GM23338 (cell line): ENCODE measurements at regions not wholly inside any gene's neighbourhood (a gene's known extent, or its start where the extent isn't known, plus 50 kb on each side); places are given as distances from the start of the nearest gene placed in this dataset.

ENCODE experiments used
- ATAC-seq: fragments of 200-7000 bp; cut with Tn5 transposase; 3 replicates; pipeline ENCODE4 v1.9.1; 2020
- DNase-seq: peaks from one replicate; pipeline ENCODE4 v3.0.0-alpha.2; 2015; ENCODE audit warnings: low spot score
- H2AFZ ChIP-seq: fragments of 200-600 bp; sonication (generic); 2 replicates; pipeline ENCODE4 v1.8.0; 2016; ENCODE audit warnings: antibody characterized with exemption, mild to moderate bottlenecking, moderate library complexity
- H3F3A ChIP-seq: fragments of 200-600 bp; sonication (generic); replicated peaks from 2 replicates; pipeline ENCODE4 v1.8.0; 2017; ENCODE audit warnings: antibody characterized with exemption, mixed run types, low read depth
- H3K27ac ChIP-seq: fragments of 200-600 bp; sonication (generic); 2 replicates; pipeline ENCODE4 v1.6.1; 2016; ENCODE audit warnings: low read depth
- H3K27me3 ChIP-seq: fragments of 200-600 bp; sonication (generic); 2 replicates; pipeline ENCODE4 v1.8.0; 2016; ENCODE audit warnings: mild to moderate bottlenecking, mixed run types, moderate library complexity; ENCODE audit not compliant: insufficient read depth
- H3K36me3 ChIP-seq: fragments of 200-600 bp; sonication (generic); 2 replicates; pipeline ENCODE4 v1.8.0; 2016; ENCODE audit warnings: mild to moderate bottlenecking; ENCODE audit not compliant: insufficient read depth
- H3K4me1 ChIP-seq: fragments of 200-600 bp; sonication (generic); 2 replicates; pipeline ENCODE4 v1.8.0; 2016; ENCODE audit warnings: mild to moderate bottlenecking, moderate library complexity; ENCODE audit not compliant: insufficient read depth
- H3K4me2 ChIP-seq: fragments of 200-600 bp; sonication (generic); 2 replicates; pipeline ENCODE4 v1.7.1; 2017; ENCODE audit warnings: mixed run types
- H3K4me3 ChIP-seq: fragments of 200-600 bp; sonication (generic); 2 replicates; pipeline ENCODE4 v1.6.1; 2016; ENCODE audit warnings: mixed run types
- H3K79me2 ChIP-seq: fragments of 200-600 bp; sonication (generic); replicated peaks from 2 replicates; pipeline ENCODE4 v1.8.0; 2017; ENCODE audit warnings: mild to moderate bottlenecking; ENCODE audit not compliant: insufficient read depth
- H3K9me2 ChIP-seq: fragments of 200-600 bp; sonication (generic); 2 replicates; pipeline ENCODE4 v1.8.0; 2017; ENCODE audit not compliant: insufficient read depth
- H4K20me1 ChIP-seq: fragments of 200-600 bp; sonication (generic); replicated peaks from 2 replicates; pipeline ENCODE4 v1.8.0; 2017; ENCODE audit warnings: mild to moderate bottlenecking; ENCODE audit not compliant: insufficient read depth
- H3K27ac Mint-ChIP-seq: 2 replicates; pipeline ENCODE4 v1.8.0; 2020; ENCODE audit warnings: inconsistent platforms, mild to moderate bottlenecking, moderate library complexity, mixed read lengths
- H3K27me3 Mint-ChIP-seq: 3 replicates; pipeline ENCODE4 v1.8.0; 2022; ENCODE audit warnings: low read depth, mild to moderate bottlenecking, moderate library complexity, mixed read lengths, inconsistent platforms; ENCODE audit not compliant: insufficient read depth, poor library complexity
- H3K36me3 Mint-ChIP-seq: 3 replicates; pipeline ENCODE4 v1.8.0; 2021; ENCODE audit warnings: low read depth, mild to moderate bottlenecking, inconsistent platforms, moderate library complexity, mixed read lengths
- H3K4me1 Mint-ChIP-seq: 3 replicates; pipeline ENCODE4 v1.8.0; 2020; ENCODE audit warnings: mild to moderate bottlenecking, inconsistent platforms, mixed read lengths
- H3K4me3 Mint-ChIP-seq: 3 replicates; pipeline ENCODE4 v1.8.0; 2021; ENCODE audit warnings: moderate library complexity, mild to moderate bottlenecking, inconsistent platforms, mixed read lengths
- H3K9me3 Mint-ChIP-seq: 3 replicates; pipeline ENCODE4 v1.8.0; 2020; ENCODE audit warnings: moderate library complexity, mild to moderate bottlenecking, inconsistent platforms, mixed read lengths
- ETS1 ChIP-seq: IDR thresholded peaks from 2 replicates; pipeline ENCODE4 v1.6.1; 2016; ENCODE audit warnings: antibody characterized with exemption
- REST ChIP-seq: IDR thresholded peaks from one replicate; pipeline ENCODE4 v1.6.1; 2018; ENCODE audit warnings: antibody characterized with exemption; ENCODE audit not compliant: unreplicated experiment
- ZNF114 ChIP-seq: fragments of 250-450 bp; sonication (Bioruptor Pico); IDR thresholded peaks from 2 replicates; pipeline ENCODE4 v1.5.0; 2020; ENCODE audit warnings: mild to moderate bottlenecking, moderate library complexity
- ZNF462 ChIP-seq: fragments of 250-450 bp; sonication (Bioruptor Pico); IDR thresholded peaks from 2 replicates; pipeline ENCODE4 v1.5.0; 2020; ENCODE audit warnings: mild to moderate bottlenecking, moderate library complexity

- Mint-ChIP-seq H3K27ac (peak overlapping the region; percentile 76), H3K36me3 (no peaks in the 10 kb centered on the region), H3K27me3 (peaks cover 6% of the 10 kb centered on the region), H3K9me3 (no peaks in the 10 kb centered on the region), H3K4me3 (no peak overlapping the region), H3K4me1 (peaks cover 58% of the 10 kb centered on the region)
- peak overlapping the region; percentile 30 for H3K4me2 ChIP-seq
- H2AFZ ChIP-seq, result no peak overlapping the region
- H3K27ac ChIP-seq, result no peak overlapping the region
- peaks cover 35% of the 10 kb centered on the region for H3K4me1 ChIP-seq
- TF ChIP-seq ETS1 (no peak), REST (peak; percentile 23), ZNF114 (0 out of 2 replicates have a peak, but pooled peaks have one; percentile 79), ZNF462 (peak; percentile 98)
- DNase-seq (peak; percentile 48), ATAC-seq (peak; percentile 81)
- H3F3A ChIP-seq, result no peaks in the 10 kb centered on the region
- no peaks in the 10 kb centered on the region for H3K79me2 ChIP-seq
- no peak overlapping the region for H3K4me3 ChIP-seq
- no peaks in the 10 kb centered on the region for H3K9me2 ChIP-seq
- H4K20me1 ChIP-seq, result no peaks in the 10 kb centered on the region
- no peaks in the 10 kb centered on the region for H3K36me3 ChIP-seq
- no peaks in the 10 kb centered on the region for H3K27me3 ChIP-seq
Observed at GRCh38 chr13:106815545-106815944, 247.6 kb upstream of the ARGLU1 start.
